ENCODE measurements at regions not wholly inside any gene's neighbourhood (a gene's known extent, or its start where the extent isn't known, plus 50 kb on each side); places are given as distances from the start of the nearest gene placed in this dataset.

- H3K9me3 ChIP-seq (ENCODE audit: control insufficient read depth, low read depth, low read length) = no peaks in the 10 kb centered on the region
- no peak overlapping the region for H3K4ac ChIP-seq (ENCODE audit: low read depth, low read length)
- no peaks in the 10 kb centered on the region for H3K23me2 ChIP-seq (ENCODE audit: insufficient read length, low read depth, low read length, poor library complexity, severe bottlenecking)
- H2BK5ac ChIP-seq (ENCODE audit: insufficient read length, low read length) = no peak overlapping the region
- Mint-ChIP-seq H3K27ac (no peak overlapping the region; a peak in 1 of 7 replicates), H3K9me3 (no peaks in the 10 kb centered on the region), H3K4me1 (0 out of 4 replicates have a peak, but pooled peaks cover 0 to 4% of the 10 kb centered on the region in 2 experiments), H3K36me3 (ENCODE audit: insufficient read depth in 1 of 3, low read depth in 3 of 3) (no peaks in the 10 kb centered on the region), H3K4me3 (no peak overlapping the region), H3K27me3 (ENCODE audit: low read depth) (no peaks in the 10 kb centered on the region)
- DNase-seq = no peak
- H3K18ac ChIP-seq (ENCODE audit: insufficient read length, low read depth, low read length) = no peak overlapping the region
- no peaks in the 10 kb centered on the region for H4K20me1 ChIP-seq (ENCODE audit: control insufficient read depth, insufficient read depth, insufficient read length)
- no peaks in the 10 kb centered on the region for H3K79me2 ChIP-seq (ENCODE audit: insufficient read depth, low read length)
- TF ChIP-seq, protein P1, sequence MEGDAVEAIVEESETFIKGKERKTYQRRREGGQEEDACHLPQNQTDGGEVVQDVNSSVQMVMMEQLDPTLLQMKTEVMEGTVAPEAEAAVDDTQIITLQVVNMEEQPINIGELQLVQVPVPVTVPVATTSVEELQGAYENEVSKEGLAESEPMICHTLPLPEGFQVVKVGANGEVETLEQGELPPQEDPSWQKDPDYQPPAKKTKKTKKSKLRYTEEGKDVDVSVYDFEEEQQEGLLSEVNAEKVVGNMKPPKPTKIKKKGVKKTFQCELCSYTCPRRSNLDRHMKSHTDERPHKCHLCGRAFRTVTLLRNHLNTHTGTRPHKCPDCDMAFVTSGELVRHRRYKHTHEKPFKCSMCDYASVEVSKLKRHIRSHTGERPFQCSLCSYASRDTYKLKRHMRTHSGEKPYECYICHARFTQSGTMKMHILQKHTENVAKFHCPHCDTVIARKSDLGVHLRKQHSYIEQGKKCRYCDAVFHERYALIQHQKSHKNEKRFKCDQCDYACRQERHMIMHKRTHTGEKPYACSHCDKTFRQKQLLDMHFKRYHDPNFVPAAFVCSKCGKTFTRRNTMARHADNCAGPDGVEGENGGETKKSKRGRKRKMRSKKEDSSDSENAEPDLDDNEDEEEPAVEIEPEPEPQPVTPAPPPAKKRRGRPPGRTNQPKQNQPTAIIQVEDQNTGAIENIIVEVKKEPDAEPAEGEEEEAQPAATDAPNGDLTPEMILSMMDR (conservative IDR thresholded peaks at IDR 0.05) = no peak
- no peak overlapping the region for H3K14ac ChIP-seq (ENCODE audit: insufficient read depth, low read length)
- no peak overlapping the region for H2BK15ac ChIP-seq (ENCODE audit: low read depth, low read length)
- H2BK20ac ChIP-seq (ENCODE audit: low read depth, low read length, poor library complexity, severe bottlenecking) = no peak overlapping the region
- H2AFZ ChIP-seq (ENCODE audit: low read length) = no peak overlapping the region
- no peak overlapping the region for H2AK5ac ChIP-seq (ENCODE audit: insufficient read length, low read length)
- H3K27me3 ChIP-seq (ENCODE audit: insufficient read depth, low read length) = no peaks in the 10 kb centered on the region
- H3K56ac ChIP-seq (ENCODE audit: insufficient read length, low read depth, low read length) = no peak overlapping the region
- no CpG with 5 or more reads among the region's 3 CpGs for WGBS (ENCODE audit: extremely low coverage, insufficient read length, low lambda C conversion rate)
- no peak overlapping the region for H4K8ac ChIP-seq (replicated peaks; ENCODE audit: insufficient read length, low read depth, low read length)
- H4K5ac ChIP-seq (ENCODE audit: insufficient read length, low read depth, low read length) = no peak overlapping the region
- H3K9ac ChIP-seq (ENCODE audit: extremely low read depth, insufficient read length, low read length) = no peak overlapping the region
- H2BK120ac ChIP-seq (ENCODE audit: low read depth, low read length, poor library complexity, severe bottlenecking) = no peak overlapping the region
- H3K4me2 ChIP-seq (ENCODE audit: insufficient read depth, insufficient read length, low read length) = no peak overlapping the region
- H3K4me1 ChIP-seq (ENCODE audit: insufficient read depth, low read length) = no peaks in the 10 kb centered on the region; the same call in 1 of the 2 replicates
- no peaks in the 10 kb centered on the region for H3K79me1 ChIP-seq (ENCODE audit: insufficient read depth, low read depth, low read length, poor library complexity, severe bottlenecking)
- no peak overlapping the region for H3T11ph ChIP-seq (ENCODE audit: low read length)
- no peak overlapping the region for H4K91ac ChIP-seq (ENCODE audit: insufficient read length, low read depth, low read length)
- H3K27ac ChIP-seq (ENCODE audit: insufficient read length, low read depth, low read length) = no peak overlapping the region
- H3K23ac ChIP-seq (ENCODE audit: insufficient read length, low read depth, low read length) = no peak overlapping the region
- no peak overlapping the region for H2BK12ac ChIP-seq (ENCODE audit: insufficient read length, low read depth, low read length)
These were observed 145.0 kb upstream of the ARHGAP20 start for GRCh38 chr11:110856996-110857812.
